ENCODE measurements at regions not wholly inside any gene's neighbourhood (a gene's known extent, or its start where the extent isn't known, plus 50 kb on each side); places are given as distances from the start of the nearest gene placed in this dataset.

GRCh38 chr7:115441033-115441432 lies 519.1 kb downstream of the MDFIC start:
- Histone ChIP-seq H3K27me3 (ENCODE audit: control insufficient read depth in 2 of 2, insufficient read depth in 2 of 2, low read length in 2 of 2) (no peaks in the 10 kb centered on the region), H3K79me2 (ENCODE audit: control insufficient read depth, insufficient read depth, low read length) (no peaks in the 10 kb centered on the region), H3K9me3 (replicated peaks; ENCODE audit: control insufficient read depth, insufficient read depth, low read length) (no peaks in the 10 kb centered on the region), H3K4me2 (ENCODE audit: insufficient read depth, low read length) (no peak overlapping the region), H4K20me1 (replicated peaks; ENCODE audit: control insufficient read depth, extremely low read depth, insufficient read depth, low read length) (no peaks in the 10 kb centered on the region), H3K4me3 (replicated peaks in 1 of 3; ENCODE audit: insufficient read depth in 1 of 3, low read depth in 1 of 3, low read length in 3 of 3) (no peak overlapping the region), H3K9me1 (replicated peaks; ENCODE audit: control insufficient read depth, extremely low read depth, insufficient read depth, low read length) (no peaks in the 10 kb centered on the region), H3K36me3 (ENCODE audit: control insufficient read depth in 2 of 2, extremely low read depth in 1 of 2, insufficient read depth in 2 of 2, low read length in 2 of 2) (no peaks in the 10 kb centered on the region), H2AFZ (ENCODE audit: low read depth, low read length) (no peak overlapping the region), H3K9ac (replicated peaks; ENCODE audit: extremely low read depth, insufficient read depth, low read length) (no peak overlapping the region), H3K27ac (ENCODE audit: insufficient read depth, low read depth, low read length) (no peak overlapping the region), H3K4me1 (ENCODE audit: control insufficient read depth, extremely low read depth, insufficient read depth, low read length) (no peaks in the 10 kb centered on the region)
- dilution Hi-C loops (cut with MboI; ENCODE audit: extremely low pct_ligation_motif_present, low sequenced_read_pairs) (no loop called here), intact Hi-C loops (cut with micrococcal nuclease) (no loop called here)
- BruUV-seq (replicated peaks): no TSS peak
- no peak for DNase-seq (ENCODE audit: low read depth, low spot score)
- FAIRE-seq: no peak
- TF ChIP-seq CTCF (IDR thresholded peaks at IDR 0.05; ENCODE audit: extremely low read depth in 1 of 2, insufficient read depth in 1 of 2, low read depth in 1 of 2, low read length in 2 of 2): no peak
- POLR2A ChIA-PET: no interaction called here
- CTCF ChIA-PET: no interaction called here

- ChIA-PET CTCF (no interaction called here), POLR2A (no interaction called here)
- H3K4me1 ChIP-seq (ENCODE audit: control insufficient read depth, extremely low read depth, insufficient read depth, low read length): no peaks in the 10 kb centered on the region
- no peaks in the 10 kb centered on the region for H3K9me1 ChIP-seq (replicated peaks; ENCODE audit: control insufficient read depth, extremely low read depth, insufficient read depth, low read length)
- no peaks in the 10 kb centered on the region for H4K20me1 ChIP-seq (replicated peaks; ENCODE audit: control insufficient read depth, extremely low read depth, insufficient read depth, low read length)
- H2AFZ ChIP-seq (ENCODE audit: low read depth, low read length): no peak overlapping the region
- intact Hi-C loops (cut with micrococcal nuclease): no loop called here
- dilution Hi-C loops (cut with MboI; ENCODE audit: extremely low pct_ligation_motif_present, low sequenced_read_pairs): no loop called here
- no TSS peak for BruUV-seq (replicated peaks)
- FAIRE-seq: no peak
- no peaks in the 10 kb centered on the region for H3K9me3 ChIP-seq (replicated peaks; ENCODE audit: control insufficient read depth, insufficient read depth, low read length)
- H3K27me3 ChIP-seq (ENCODE audit: control insufficient read depth in 2 of 2, insufficient read depth in 2 of 2, low read length in 2 of 2): no peaks in the 10 kb centered on the region
- no peak for TF ChIP-seq EZH2 (IDR thresholded peaks at IDR 0.05; ENCODE audit: borderline replicate concordance, low read depth, low read length, severe bottlenecking)
- no peak for TF ChIP-seq JUN (IDR thresholded peaks at IDR 0.05; ENCODE audit: borderline replicate concordance, insufficient read depth, insufficient read length, low read depth)
- no peak for TF ChIP-seq GATA2 (IDR thresholded peaks at IDR 0.05; ENCODE audit: insufficient read depth, insufficient read length, low read depth, low read length)
- TF ChIP-seq POLR2AphosphoS5 (IDR thresholded peaks at IDR 0.05; ENCODE audit: insufficient read depth, low read depth, low read length): no peak
- TF ChIP-seq CTCF (IDR thresholded peaks at IDR 0.05; ENCODE audit: extremely low read depth in 1 of 2, insufficient read depth in 1 of 2, low read depth in 1 of 2, low read length in 2 of 2): no peak
- no peak for TF ChIP-seq FOS (IDR thresholded peaks at IDR 0.05; ENCODE audit: borderline replicate concordance, insufficient read depth, low read length)
- TF ChIP-seq MAX (IDR thresholded peaks at IDR 0.05; ENCODE audit: insufficient read depth, insufficient read length): no peak
- TF ChIP-seq MYC (IDR thresholded peaks at IDR 0.05; ENCODE audit: low read depth, low read length): no peak
- no peak overlapping the region for H3K4me2 ChIP-seq (ENCODE audit: insufficient read depth, low read length)
- DNase-seq (ENCODE audit: low read depth, low spot score): no peak
- H3K27ac ChIP-seq (ENCODE audit: insufficient read depth, low read depth, low read length): no peak overlapping the region
- H3K36me3 ChIP-seq (ENCODE audit: control insufficient read depth in 2 of 2, extremely low read depth in 1 of 2, insufficient read depth in 2 of 2, low read length in 2 of 2): no peaks in the 10 kb centered on the region
- H3K79me2 ChIP-seq (ENCODE audit: control insufficient read depth, insufficient read depth, low read length): no peaks in the 10 kb centered on the region
- H3K4me3 ChIP-seq (replicated peaks in 1 of 3; ENCODE audit: insufficient read depth in 1 of 3, low read depth in 1 of 3, low read length in 3 of 3): no peak overlapping the region
- no peak overlapping the region for H3K9ac ChIP-seq (replicated peaks; ENCODE audit: extremely low read depth, insufficient read depth, low read length)
These were observed 513.3 kb downstream of the MDFIC start for GRCh38 chr7:115435178-115435577.

All from endothelial cell of umbilical vein (primary cell).